ENCODE measurements at regions not wholly inside any gene's neighbourhood (a gene's known extent, or its start where the extent isn't known, plus 50 kb on each side); places are given as distances from the start of the nearest gene placed in this dataset.
"Not testable (repeated sequence)": the region's sequence is repeated elsewhere in the genome, so short reads cannot be mapped to it uniquely, and the experiment has no call there.

- ATAC-seq (no peak), DNase-seq (no peak), FAIRE-seq (no peak)
- H3K27ac ChIP-seq = no peak overlapping the region
- H3K4me1 ChIP-seq = no peaks in the 10 kb centered on the region
- no peaks in the 10 kb centered on the region for H3K36me3 ChIP-seq
- no peak for TF ChIP-seq CTCF (IDR thresholded peaks at IDR 0.05)
- H3K9me3 ChIP-seq = no peaks in the 10 kb centered on the region
- H3K4me3 ChIP-seq = no peak overlapping the region
- H3K27me3 ChIP-seq = no peaks in the 10 kb centered on the region
- intact Hi-C loops (cut with DNase I) = no loop called here
Observed at GRCh38 chr6:78749326-78749725, 118.0 kb upstream of the IRAK1BP1 start.

GRCh38 chr6:78758297-78758798, 109.0 kb upstream of the IRAK1BP1 start:
- DNase-seq; H3K4me1 ChIP-seq; ATAC-seq; H3K27ac ChIP-seq; FAIRE-seq; H3K9me3 ChIP-seq; H3K27me3 ChIP-seq; intact Hi-C loops (cut with DNase I); H3K4me3 ChIP-seq; H3K36me3 ChIP-seq: not testable (repeated sequence)
- 67 to 85% methylated on average over 13 of the region's 13 CpGs for WGBS, 2 donors

- no peak for FAIRE-seq
- H3K9me3 ChIP-seq = no peaks in the 10 kb centered on the region
- H3K27me3 ChIP-seq = no peaks in the 10 kb centered on the region
- no peaks in the 10 kb centered on the region for H3K4me1 ChIP-seq
- intact Hi-C loops (cut with DNase I) = no loop called here
- no peaks in the 10 kb centered on the region for H3K36me3 ChIP-seq
- TF ChIP-seq CTCF (IDR thresholded peaks at IDR 0.05) = no peak
- DNase-seq = no peak
- no peak overlapping the region for H3K27ac ChIP-seq
- H3K4me3 ChIP-seq = no peak overlapping the region
- no peak for ATAC-seq
Observed at GRCh38 chr6:78768271-78768670, 99.1 kb upstream of the IRAK1BP1 start.

- ATAC-seq (no peak), DNase-seq (no peak), FAIRE-seq (no peak)
- Histone ChIP-seq H3K27me3 (no peaks in the 10 kb centered on the region), H3K36me3 (no peaks in the 10 kb centered on the region), H3K4me3 (no peak overlapping the region), H3K27ac (no peak overlapping the region), H3K4me1 (no peaks in the 10 kb centered on the region), H3K9me3 (no peaks in the 10 kb centered on the region)
- 55 to 63% methylated on average over 5 of the region's 5 CpGs for WGBS, 2 donors
- intact Hi-C loops (cut with DNase I) = no loop called here
- TF ChIP-seq CTCF (IDR thresholded peaks at IDR 0.05) = no peak
Observed at GRCh38 chr6:78770765-78771164, 96.6 kb upstream of the IRAK1BP1 start.

- DNase-seq (no peak), FAIRE-seq (no peak), ATAC-seq (no peak)
- TF ChIP-seq CTCF (IDR thresholded peaks at IDR 0.05) = no peak
- intact Hi-C loops (cut with DNase I) = no loop called here
- Histone ChIP-seq H3K4me3 (no peak overlapping the region), H3K27ac (no peak overlapping the region), H3K36me3 (no peaks in the 10 kb centered on the region), H3K4me1 (no peaks in the 10 kb centered on the region), H3K9me3 (no peaks in the 10 kb centered on the region), H3K27me3 (no peaks in the 10 kb centered on the region)
Observed at GRCh38 chr6:78771586-78771985, 95.8 kb upstream of the IRAK1BP1 start.

GRCh38 chr6:78781001-78781400, 86.3 kb upstream of the IRAK1BP1 start:
- DNase-seq (no peak), FAIRE-seq (no peak), ATAC-seq (no peak)
- intact Hi-C loops (cut with DNase I) = no loop called here
- Histone ChIP-seq H3K27ac (no peak overlapping the region), H3K9me3 (no peaks in the 10 kb centered on the region), H3K36me3 (no peaks in the 10 kb centered on the region), H3K4me1 (no peaks in the 10 kb centered on the region), H3K4me3 (no peak overlapping the region), H3K27me3 (no peaks in the 10 kb centered on the region)
- no peak for TF ChIP-seq CTCF (IDR thresholded peaks at IDR 0.05)
- 72 to 81% methylated on average over 4 of the region's 4 CpGs for WGBS, 2 donors

GRCh38 chr6:78783366-78783765, 84.0 kb upstream of the IRAK1BP1 start:
- FAIRE-seq; DNase-seq; H3K4me3 ChIP-seq; H3K4me1 ChIP-seq; H3K27ac ChIP-seq; H3K27me3 ChIP-seq; intact Hi-C loops (cut with DNase I); ATAC-seq; H3K36me3 ChIP-seq; H3K9me3 ChIP-seq: not testable (repeated sequence)
- 73 to 85% methylated on average over 6 of the region's 6 CpGs for WGBS, 2 donors
